ENCODE measurements at regions not wholly inside any gene's neighbourhood (a gene's known extent, or its start where the extent isn't known, plus 50 kb on each side); places are given as distances from the start of the nearest gene placed in this dataset.

DNA sequence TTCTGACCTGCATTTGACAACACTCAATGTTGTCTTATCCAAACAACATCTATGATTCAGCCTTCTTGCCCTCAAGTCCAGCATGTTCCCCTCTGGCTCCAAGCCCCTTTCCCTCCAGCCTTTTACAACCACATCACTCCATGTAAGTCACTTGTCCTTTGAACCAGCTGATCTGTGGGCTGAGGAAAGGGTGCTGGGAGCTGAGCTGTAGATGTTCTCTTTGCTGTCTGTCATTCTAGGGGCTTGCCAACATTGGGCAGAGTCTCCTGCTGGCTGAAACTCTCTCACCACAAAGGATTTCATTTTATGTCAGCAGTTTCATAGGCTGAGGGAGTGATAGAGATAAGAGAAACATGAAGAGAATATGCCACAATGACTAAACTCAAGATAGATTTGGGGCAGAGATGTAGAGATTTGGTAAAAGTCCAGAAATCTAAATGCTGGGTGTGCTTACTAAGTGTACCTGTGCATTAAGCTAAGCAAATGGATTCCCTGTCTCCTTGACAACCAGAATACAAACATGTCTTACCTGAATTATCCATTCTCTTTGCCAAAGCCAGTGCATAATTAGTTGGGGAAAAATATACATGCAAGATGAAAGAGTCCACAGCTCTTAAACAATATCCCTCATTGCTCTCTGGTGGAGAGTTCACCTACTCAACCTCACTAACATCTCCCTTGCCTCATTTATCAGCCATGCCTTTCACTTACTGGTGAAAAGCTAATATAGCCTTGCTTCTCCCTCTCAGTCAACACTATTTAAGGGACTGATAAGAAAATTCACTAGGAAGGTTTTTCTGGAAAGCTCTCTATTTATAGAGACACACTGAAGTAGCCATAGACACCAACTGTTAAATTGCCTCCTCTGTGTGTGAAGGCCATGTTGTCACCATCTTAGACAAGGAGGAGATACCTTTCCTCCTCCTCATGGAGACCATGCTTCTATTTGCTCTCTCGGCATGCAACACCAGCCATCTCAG lies 175.5 kb upstream of the SERP2 start:
- no peaks in the 10 kb centered on the region for H3K27me3 ChIP-seq (ENCODE audit: insufficient read depth, low read length, poor library complexity, severe bottlenecking)
- H3K9ac ChIP-seq (ENCODE audit: low read depth, low read length, poor library complexity, severe bottlenecking), result no peak overlapping the region

DNA sequence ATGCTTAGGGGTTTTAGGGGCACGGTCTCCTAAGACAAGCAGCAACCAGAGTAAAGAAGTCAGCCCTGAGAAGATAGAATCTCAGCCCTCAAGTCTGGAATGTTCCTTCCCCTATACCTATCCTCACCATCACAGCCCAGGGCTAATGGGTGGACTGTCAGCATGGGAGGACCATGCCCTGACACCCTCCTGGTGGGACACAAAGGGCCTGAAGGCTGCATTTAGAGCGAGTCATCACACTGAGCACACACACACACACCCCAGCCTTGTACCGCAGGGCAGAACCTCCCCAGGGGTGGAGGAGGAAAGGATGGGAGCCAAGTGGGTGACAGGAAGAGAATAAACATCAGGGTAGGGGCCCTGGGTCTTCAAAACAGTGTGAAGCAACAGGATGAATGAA lies 174.8 kb upstream of the SERP2 start:
- Histone ChIP-seq H3K9ac (ENCODE audit: low read depth, low read length, poor library complexity, severe bottlenecking) (no peak overlapping the region), H3K27me3 (ENCODE audit: insufficient read depth, low read length, poor library complexity, severe bottlenecking) (no peaks in the 10 kb centered on the region), H3K4me1 (ENCODE audit: insufficient read depth, low read length, poor library complexity, severe bottlenecking) (peaks cover 38% of the 10 kb centered on the region), H3K4me3 (ENCODE audit: low read length, poor library complexity, severe bottlenecking) (no peak overlapping the region), H4K20me1 (ENCODE audit: insufficient read depth, low read length, poor library complexity, severe bottlenecking) (no peaks in the 10 kb centered on the region), H3K36me3 (ENCODE audit: insufficient read depth, low read length) (no peaks in the 10 kb centered on the region), H2AFZ (ENCODE audit: low read length) (no peak overlapping the region), H3K4me2 (ENCODE audit: low read depth, low read length, poor library complexity, severe bottlenecking) (no peak overlapping the region), H3K9me2 (replicated peaks; ENCODE audit: low read depth, low read length) (no peaks in the 10 kb centered on the region), H3F3A (ENCODE audit: low read depth) (peaks cover 6% of the 10 kb centered on the region; the same call in 1 of the 2 replicates), H3K9me3 (ENCODE audit: insufficient read depth, low read depth, low read length) (no peaks in the 10 kb centered on the region), H3K79me2 (ENCODE audit: insufficient read depth, low read length) (no peaks in the 10 kb centered on the region)
- TF ChIP-seq, protein P1, sequence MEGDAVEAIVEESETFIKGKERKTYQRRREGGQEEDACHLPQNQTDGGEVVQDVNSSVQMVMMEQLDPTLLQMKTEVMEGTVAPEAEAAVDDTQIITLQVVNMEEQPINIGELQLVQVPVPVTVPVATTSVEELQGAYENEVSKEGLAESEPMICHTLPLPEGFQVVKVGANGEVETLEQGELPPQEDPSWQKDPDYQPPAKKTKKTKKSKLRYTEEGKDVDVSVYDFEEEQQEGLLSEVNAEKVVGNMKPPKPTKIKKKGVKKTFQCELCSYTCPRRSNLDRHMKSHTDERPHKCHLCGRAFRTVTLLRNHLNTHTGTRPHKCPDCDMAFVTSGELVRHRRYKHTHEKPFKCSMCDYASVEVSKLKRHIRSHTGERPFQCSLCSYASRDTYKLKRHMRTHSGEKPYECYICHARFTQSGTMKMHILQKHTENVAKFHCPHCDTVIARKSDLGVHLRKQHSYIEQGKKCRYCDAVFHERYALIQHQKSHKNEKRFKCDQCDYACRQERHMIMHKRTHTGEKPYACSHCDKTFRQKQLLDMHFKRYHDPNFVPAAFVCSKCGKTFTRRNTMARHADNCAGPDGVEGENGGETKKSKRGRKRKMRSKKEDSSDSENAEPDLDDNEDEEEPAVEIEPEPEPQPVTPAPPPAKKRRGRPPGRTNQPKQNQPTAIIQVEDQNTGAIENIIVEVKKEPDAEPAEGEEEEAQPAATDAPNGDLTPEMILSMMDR (conservative IDR thresholded peaks at IDR 0.05; ENCODE audit: low read length), result no peak
- TF ChIP-seq EZH2phosphoT487 (IDR thresholded peaks at IDR 0.05; ENCODE audit: borderline replicate concordance), result no peak

More for the DNA sequence above, 175.5 kb upstream of the SERP2 start:
- no peaks in the 10 kb centered on the region for H3K79me2 ChIP-seq (ENCODE audit: insufficient read depth, low read length)
- no peak overlapping the region for H3K4me3 ChIP-seq (ENCODE audit: low read length, poor library complexity, severe bottlenecking)
- H3K4me1 ChIP-seq (ENCODE audit: insufficient read depth, low read length, poor library complexity, severe bottlenecking), result peaks cover 38% of the 10 kb centered on the region
- TF ChIP-seq EZH2phosphoT487 (IDR thresholded peaks at IDR 0.05; ENCODE audit: borderline replicate concordance), result no peak
- TF ChIP-seq, protein P1 (conservative IDR thresholded peaks at IDR 0.05; ENCODE audit: low read length), result no peak
- H3K4me2 ChIP-seq (ENCODE audit: low read depth, low read length, poor library complexity, severe bottlenecking), result peak overlapping the region; percentile 8
- H3F3A ChIP-seq (ENCODE audit: low read depth), result peaks cover 6% of the 10 kb centered on the region; the same call in 1 of the 2 replicates
- no peaks in the 10 kb centered on the region for H3K9me3 ChIP-seq (ENCODE audit: insufficient read depth, low read depth, low read length)
- H3K9me2 ChIP-seq (replicated peaks; ENCODE audit: low read depth, low read length), result no peaks in the 10 kb centered on the region
- no peaks in the 10 kb centered on the region for H3K36me3 ChIP-seq (ENCODE audit: insufficient read depth, low read length)
- H4K20me1 ChIP-seq (ENCODE audit: insufficient read depth, low read length, poor library complexity, severe bottlenecking), result no peaks in the 10 kb centered on the region
- H2AFZ ChIP-seq (ENCODE audit: low read length), result no peak overlapping the region

GRCh38 chr13:44199627-44200207 lies 173.9 kb upstream of the SERP2 start:
- no peaks in the 10 kb centered on the region for H3K27me3 ChIP-seq (ENCODE audit: insufficient read depth, low read length, poor library complexity, severe bottlenecking)

More at GRCh38 chr13:44199627-44200207, 173.9 kb upstream of the SERP2 start:
- Histone ChIP-seq H3K79me2 (ENCODE audit: insufficient read depth, low read length) (no peaks in the 10 kb centered on the region), H3K9me3 (ENCODE audit: insufficient read depth, low read depth, low read length) (no peaks in the 10 kb centered on the region), H3K4me1 (ENCODE audit: insufficient read depth, low read length, poor library complexity, severe bottlenecking) (peaks cover 38% of the 10 kb centered on the region), H2AFZ (ENCODE audit: low read length) (no peak overlapping the region), H3K9ac (ENCODE audit: low read depth, low read length, poor library complexity, severe bottlenecking) (no peak overlapping the region), H3K4me2 (ENCODE audit: low read depth, low read length, poor library complexity, severe bottlenecking) (no peak overlapping the region), H3K4me3 (ENCODE audit: low read length, poor library complexity, severe bottlenecking) (no peak overlapping the region), H3K9me2 (replicated peaks; ENCODE audit: low read depth, low read length) (no peaks in the 10 kb centered on the region), H4K20me1 (ENCODE audit: insufficient read depth, low read length, poor library complexity, severe bottlenecking) (no peaks in the 10 kb centered on the region), H3F3A (ENCODE audit: low read depth) (peaks cover 6% of the 10 kb centered on the region; the same call in 1 of the 2 replicates), H3K36me3 (ENCODE audit: insufficient read depth, low read length) (no peaks in the 10 kb centered on the region)
- no peak for TF ChIP-seq EZH2phosphoT487 (IDR thresholded peaks at IDR 0.05; ENCODE audit: borderline replicate concordance)
- TF ChIP-seq, protein P1 (conservative IDR thresholded peaks at IDR 0.05; ENCODE audit: low read length), result no peak
